ENCODE measurements at regions not wholly inside any gene's neighbourhood (a gene's known extent, or its start where the extent isn't known, plus 50 kb on each side); places are given as distances from the start of the nearest gene placed in this dataset.

- DNase-seq: no peak
Observed at GRCh38 chr7:46558482-46559193, 637.6 kb upstream of the IGFBP3 start.

DNA sequence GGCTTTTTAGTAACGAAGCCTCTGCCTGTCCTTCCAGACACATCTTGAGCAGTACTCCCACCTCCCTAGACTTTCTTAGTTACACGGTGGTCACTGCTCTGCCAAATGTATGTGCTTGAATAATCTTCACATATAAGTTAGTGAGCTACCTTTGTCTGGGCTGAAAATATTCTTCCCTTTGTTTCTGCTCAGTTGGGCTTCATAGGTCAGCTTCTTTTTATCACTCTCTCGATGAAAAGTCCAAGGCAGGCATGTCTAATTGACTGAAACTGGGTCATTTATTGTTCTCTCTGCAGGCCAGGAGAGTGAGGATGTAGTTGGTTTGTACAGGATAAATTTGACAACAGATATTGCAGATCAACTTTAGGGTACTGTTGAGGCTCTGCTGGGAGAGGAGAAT is 636.7 kb upstream of the IGFBP3 start:
- DNase-seq: no peak

DNA sequence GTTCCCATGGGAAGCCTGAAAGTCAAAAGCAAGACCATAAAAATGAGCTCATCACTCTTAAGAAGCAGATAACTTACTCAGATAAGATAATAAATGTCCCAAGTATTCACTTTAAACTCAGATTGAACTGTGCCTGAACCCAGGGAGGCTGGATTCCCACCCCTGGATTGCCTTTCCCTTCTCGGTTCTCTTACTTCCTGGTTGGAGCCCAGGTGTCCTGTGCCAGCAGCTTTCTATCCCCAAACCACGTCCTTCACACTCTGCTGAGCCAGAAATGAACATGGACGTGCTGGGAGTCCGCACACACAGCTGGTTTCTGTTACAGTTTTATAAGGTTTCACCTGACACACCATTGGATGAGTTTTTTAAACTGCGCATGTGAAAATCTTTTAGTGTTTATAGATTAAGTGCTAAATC is 636.2 kb upstream of the IGFBP3 start:
- DNase-seq: no peak

DNA sequence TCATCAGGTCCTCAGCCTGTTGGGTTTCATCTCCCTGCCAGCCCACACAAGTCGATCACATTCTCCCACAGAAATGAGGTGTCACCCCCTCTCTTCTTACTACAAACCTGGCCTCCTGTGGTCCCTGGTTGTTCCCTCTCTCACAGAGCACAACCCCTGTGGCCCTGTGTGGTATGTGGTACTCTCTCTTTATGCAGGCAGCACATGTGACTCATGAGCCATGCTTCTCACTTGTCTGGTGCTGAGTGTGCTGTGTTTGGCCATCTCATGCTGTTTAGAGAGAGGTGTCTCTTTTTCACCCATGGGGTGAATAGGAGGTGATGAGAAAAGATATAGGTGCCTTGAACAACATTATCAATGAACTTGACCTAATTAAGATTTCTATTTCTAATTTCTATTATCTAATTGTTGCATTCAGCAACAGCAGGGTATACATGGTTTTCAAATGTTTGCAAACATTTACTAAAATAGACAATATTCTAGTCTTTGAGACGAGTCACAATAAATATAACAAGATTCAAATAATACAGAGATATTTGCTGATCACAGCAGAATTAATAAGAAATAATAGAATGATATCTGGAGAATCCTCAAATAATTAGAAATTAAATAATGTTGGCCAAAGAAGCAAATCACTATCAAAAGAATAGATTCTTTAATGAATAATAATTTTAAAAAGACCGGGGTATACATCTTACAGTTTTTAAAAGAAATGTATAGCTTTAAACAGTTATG is 633.8 kb upstream of the IGFBP3 start:
- no peak for DNase-seq

GRCh38 chr7:46551603-46552002 is 630.5 kb upstream of the IGFBP3 start:
- DNase-seq: no peak

GRCh38 chr7:46550864-46551263 is 629.8 kb upstream of the IGFBP3 start:
- DNase-seq: no peak

DNA sequence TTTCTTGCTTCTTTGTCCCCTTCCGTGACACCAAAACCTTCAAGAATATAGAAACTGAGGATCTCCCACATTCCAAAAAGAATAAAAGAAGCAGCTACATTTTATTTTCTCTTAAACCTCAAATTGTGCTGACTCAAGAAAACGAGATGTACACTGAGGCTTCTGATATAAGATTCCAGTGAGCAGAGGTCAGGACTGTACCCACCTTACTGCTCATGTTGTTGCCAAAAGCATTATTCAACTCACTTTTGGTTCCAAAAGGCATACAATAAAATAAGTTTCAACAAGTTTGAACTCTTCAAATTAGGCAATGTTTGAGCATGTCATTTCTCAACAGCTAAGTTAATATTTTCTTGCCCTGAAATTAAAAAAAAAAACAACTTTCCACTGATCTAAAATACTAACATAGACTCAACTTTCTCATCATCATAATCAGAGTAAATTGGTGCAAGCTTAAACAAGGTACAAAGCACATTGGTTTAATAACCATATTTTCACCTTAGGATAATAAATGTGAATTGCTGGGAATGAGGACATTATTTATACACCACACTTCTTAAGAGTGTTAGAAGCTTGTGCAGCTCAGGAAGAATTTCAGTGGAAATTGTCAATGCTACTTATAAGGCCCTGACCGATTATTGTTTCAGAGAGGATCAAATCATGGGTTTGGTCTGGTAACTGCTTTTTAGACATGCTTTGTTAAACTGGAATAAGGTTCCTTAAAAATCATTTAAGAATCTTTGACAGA is 629.0 kb upstream of the IGFBP3 start:
- DNase-seq: no peak

- DNase-seq: no peak
Observed at GRCh38 chr7:46549347-46549746, 628.3 kb upstream of the IGFBP3 start.

GRCh38 chr7:46547044-46547443 is 626.0 kb upstream of the IGFBP3 start:
- DNase-seq: no peak

- no peak for DNase-seq
Observed at GRCh38 chr7:46545790-46546189, 624.7 kb upstream of the IGFBP3 start.

- no peak for DNase-seq
Observed at GRCh38 chr7:46544396-46545008, 623.4 kb upstream of the IGFBP3 start.

- no peak for DNase-seq
Observed at GRCh38 chr7:46542076-46542475, 621.0 kb upstream of the IGFBP3 start.

- DNase-seq: no peak
Observed at GRCh38 chr7:46539892-46540483, 618.9 kb upstream of the IGFBP3 start.

GRCh38 chr7:46537191-46537905 is 616.3 kb upstream of the IGFBP3 start:
- DNase-seq: no peak

GRCh38 chr7:46534664-46535588 is 613.9 kb upstream of the IGFBP3 start:
- DNase-seq: no peak

DNA sequence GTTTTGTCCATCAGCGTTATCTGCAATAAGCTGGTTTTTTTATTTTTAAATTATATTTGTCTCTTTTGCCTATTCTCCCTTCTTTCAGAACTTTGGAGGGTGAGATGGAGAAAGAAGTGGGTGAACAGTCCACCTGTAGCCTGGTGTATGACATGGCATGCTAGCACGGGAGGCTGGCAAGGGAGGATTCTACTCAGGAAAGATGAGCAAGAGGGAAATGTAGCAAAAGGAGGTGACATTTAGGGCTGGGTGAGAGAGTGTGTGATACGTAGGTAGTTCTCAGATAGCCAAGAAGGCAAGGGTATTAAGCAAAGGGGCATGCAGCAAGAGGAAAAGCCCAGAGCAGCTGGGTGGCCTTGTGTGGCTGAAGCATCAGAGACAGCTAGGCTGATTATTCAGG is 612.9 kb upstream of the IGFBP3 start:
- DNase-seq: no peak

- no peak for DNase-seq
Observed at GRCh38 chr7:46532571-46532970, 611.5 kb upstream of the IGFBP3 start.

GRCh38 chr7:46530081-46530750 is 609.1 kb upstream of the IGFBP3 start:
- no peak for DNase-seq

DNA sequence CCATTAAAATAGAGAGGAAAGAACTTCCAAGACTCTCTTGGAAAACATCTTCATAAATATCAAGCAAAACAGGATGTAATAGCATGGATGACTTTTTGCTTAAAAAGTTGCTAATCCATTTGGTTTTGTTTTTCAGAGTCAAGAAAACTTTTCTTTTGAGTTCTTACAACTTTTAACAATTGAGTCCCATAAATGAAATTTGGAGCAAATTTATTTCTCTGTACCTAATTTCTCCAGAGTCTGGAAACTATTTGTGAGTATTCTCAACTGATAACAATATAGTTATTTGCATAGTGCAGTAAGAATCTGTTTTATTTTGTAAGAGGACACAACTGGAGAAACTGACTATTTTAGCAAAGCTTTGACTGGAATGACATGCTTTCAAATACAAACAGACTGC is 606.3 kb upstream of the IGFBP3 start:
- DNase-seq: no peak

DNA sequence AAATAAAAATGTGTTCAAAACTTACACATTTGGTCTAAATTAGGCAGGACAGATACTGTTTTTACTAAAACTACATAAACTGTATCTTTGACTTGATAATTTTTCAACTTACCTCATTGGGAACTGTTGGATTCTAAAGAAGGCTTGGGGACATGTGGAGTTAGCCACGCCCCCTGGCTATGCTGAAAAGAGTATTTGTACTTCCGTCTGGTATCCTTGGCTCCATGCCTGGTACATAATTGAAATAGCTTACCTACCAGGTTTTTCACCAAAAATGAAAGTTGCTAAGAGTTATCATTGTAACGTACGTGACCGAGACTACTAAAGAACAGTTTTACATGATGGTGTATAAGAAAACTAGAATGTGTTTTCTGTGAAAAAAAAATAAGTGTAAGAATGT is 604.8 kb upstream of the IGFBP3 start:
- DNase-seq: no peak

DNA sequence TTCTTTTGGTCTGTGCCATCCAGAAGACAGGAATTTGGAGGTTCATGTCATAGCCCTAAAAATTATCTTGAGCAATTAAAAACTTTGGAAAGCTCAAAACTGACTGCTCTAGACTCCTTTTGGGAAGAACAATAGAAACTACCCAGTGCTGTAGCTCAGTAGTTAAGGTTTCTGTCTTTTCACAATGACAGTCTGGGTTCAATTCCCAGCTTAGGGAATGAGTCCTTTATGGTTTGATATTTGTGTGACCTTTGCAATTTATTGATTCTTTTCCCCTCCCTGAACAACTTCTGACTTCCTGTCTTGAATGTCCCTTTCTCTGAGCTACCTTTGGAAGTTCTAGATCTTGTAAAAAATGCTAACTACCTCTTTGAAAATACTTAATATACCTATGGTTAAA is 603.3 kb upstream of the IGFBP3 start:
- no peak for DNase-seq
